Muscle layer of colon (tissue), 2 donors: ENCODE measurements at regions not wholly inside any gene's neighbourhood (a gene's known extent, or its start where the extent isn't known, plus 50 kb on each side); places are given as distances from the start of the nearest gene placed in this dataset.
"Not testable (repeated sequence)": the region's sequence is repeated elsewhere in the genome, so short reads cannot be mapped to it uniquely, and the experiment has no call there.

ENCODE experiments used
- H3K27ac ChIP-seq: one replicate; pipeline ENCODE4 v1.7.0; 2013; ENCODE audit warnings: low read depth, mild to moderate bottlenecking, low read length, moderate library complexity
- H3K27me3 ChIP-seq, 2 donors: one replicate each; pipeline ENCODE4 v1.7.0; 2013; ENCODE audit warnings: low read length in 2 of 2, mild to moderate bottlenecking in 2 of 2; ENCODE audit not compliant: insufficient read depth in 2 of 2, control insufficient read depth in 1 of 2
- H3K36me3 ChIP-seq: one replicate; pipeline ENCODE4 v1.7.0; 2013; ENCODE audit warnings: mild to moderate bottlenecking, low read length; ENCODE audit not compliant: insufficient read depth
- H3K4me1 ChIP-seq: one replicate; pipeline ENCODE4 v1.7.0; 2013; ENCODE audit warnings: mild to moderate bottlenecking, low read length; ENCODE audit not compliant: insufficient read depth
- H3K4me3 ChIP-seq, 2 donors: one replicate each; pipeline ENCODE4 v1.7.0; 2013; ENCODE audit warnings: low read length in 2 of 2, low read depth in 1 of 2, mild to moderate bottlenecking in 1 of 2, moderate library complexity in 1 of 2
- H3K9ac ChIP-seq: one replicate; pipeline ENCODE4 v1.7.0; 2013; ENCODE audit warnings: low read length
- H3K9me3 ChIP-seq: one replicate; pipeline ENCODE4 v1.7.0; 2013; ENCODE audit warnings: mild to moderate bottlenecking, low read length
- donor health status: abdominal sarcoma.
- donor health status: Adenocarcinoma of cecum.

DNA sequence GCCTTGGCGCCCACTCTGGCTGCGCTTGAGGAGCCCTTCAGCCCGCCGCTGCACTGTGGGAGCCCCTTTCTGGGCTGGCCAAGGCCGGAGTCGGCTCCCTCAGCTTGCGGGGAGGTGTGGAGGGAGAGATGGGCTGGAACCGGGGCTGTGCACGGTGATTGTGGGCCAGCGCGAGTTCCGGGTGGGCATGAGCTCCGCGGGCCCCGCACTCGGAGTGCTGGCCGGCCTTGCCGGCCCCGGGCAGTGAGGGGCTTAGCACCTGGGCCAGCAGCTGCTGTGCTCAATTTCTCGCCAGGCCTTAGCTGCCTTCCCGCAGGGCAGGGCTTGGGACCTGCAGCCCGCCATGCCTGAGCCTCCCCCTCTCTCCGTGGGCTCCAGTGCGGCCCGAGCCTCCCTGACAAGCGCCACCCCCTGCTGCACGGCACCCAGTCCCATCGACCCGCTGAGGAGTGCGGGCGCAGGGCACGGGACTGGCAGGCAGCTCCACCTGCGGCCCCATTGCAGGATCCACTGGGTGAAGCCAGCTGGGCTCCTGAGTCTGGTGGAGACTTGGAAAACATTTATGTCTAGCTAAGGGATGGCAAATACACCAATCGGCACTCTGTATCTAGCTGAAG, 643.6 kb upstream of the CPEB2 start:
- not testable (repeated sequence) for H3K27me3 ChIP-seq, H3K27ac ChIP-seq, H3K9me3 ChIP-seq, H3K4me1 ChIP-seq, H3K4me3 ChIP-seq, H3K36me3 ChIP-seq, H3K9ac ChIP-seq

DNA sequence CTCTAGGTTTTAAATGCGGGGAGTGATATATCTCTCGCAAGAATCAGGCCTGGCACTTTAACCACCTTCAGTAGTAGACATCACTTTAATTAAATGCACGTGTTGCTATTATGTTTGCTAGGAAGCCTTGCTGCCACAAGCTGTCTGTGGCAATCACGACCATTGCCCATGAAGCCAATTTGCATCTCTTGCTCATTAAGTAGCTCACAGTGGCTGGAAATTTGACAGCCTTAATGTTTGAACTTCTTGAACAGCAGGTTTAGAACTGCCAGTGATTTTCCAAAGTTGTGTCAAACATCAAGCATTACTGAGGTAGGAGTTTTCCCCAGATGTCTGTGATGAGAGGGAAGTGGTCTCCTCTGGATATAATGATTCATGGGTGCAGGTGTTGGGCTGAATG, 642.3 kb upstream of the CPEB2 start:
- Histone ChIP-seq H3K9ac (no peak overlapping the region), H3K36me3 (no peaks in the 10 kb centered on the region), H3K27me3 (no peaks in the 10 kb centered on the region), H3K4me1 (no peaks in the 10 kb centered on the region), H3K27ac (no peak overlapping the region), H3K4me3 (no peak overlapping the region), H3K9me3 (no peaks in the 10 kb centered on the region)

DNA sequence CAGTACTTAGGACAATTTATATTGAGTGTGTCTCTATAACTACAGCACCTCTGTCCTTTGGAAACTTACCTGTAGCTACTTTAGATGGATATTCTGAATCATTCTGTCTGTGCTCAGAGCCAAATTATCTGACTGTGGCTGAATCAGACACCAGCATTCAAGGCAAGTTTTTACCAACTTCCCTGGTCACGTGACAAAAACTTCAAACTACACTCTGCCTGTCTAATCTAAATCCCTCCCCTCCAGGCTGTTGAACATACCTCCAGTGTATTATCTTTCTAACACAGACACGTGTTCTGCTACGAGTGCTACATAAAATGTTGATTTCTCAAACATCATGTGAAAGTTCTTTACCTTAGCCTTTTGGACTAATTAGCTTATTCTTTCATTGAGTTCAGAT, 641.2 kb upstream of the CPEB2 start:
- H3K27ac ChIP-seq = no peak overlapping the region

DNA sequence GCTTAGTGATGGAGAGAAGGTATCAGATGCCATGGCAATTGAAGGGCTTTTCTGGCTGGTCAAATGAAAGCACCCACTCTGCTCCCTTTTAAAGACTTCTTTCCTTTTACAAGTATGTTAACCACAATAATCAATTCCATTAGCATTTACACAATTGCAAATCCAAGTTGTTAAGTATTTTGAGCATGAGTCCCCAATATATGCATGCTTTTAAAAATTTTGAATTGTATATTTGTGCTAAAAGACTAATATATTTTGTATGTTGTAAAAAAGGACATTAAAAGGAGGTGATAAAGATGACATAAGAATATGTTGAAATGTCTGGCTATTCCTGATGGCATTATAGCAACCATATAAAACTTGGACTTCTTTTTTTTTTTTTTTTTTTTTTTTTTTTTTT, 639.9 kb upstream of the CPEB2 start:
- H3K4me1 ChIP-seq = no peaks in the 10 kb centered on the region
- H3K9me3 ChIP-seq = no peaks in the 10 kb centered on the region
- H3K36me3 ChIP-seq = no peaks in the 10 kb centered on the region

More for the DNA sequence above, 641.2 kb upstream of the CPEB2 start:
- H3K4me1 ChIP-seq = no peaks in the 10 kb centered on the region
- no peak overlapping the region for H3K4me3 ChIP-seq
- no peaks in the 10 kb centered on the region for H3K9me3 ChIP-seq
- no peaks in the 10 kb centered on the region for H3K36me3 ChIP-seq
- H3K9ac ChIP-seq = no peak overlapping the region
- no peaks in the 10 kb centered on the region for H3K27me3 ChIP-seq

DNA sequence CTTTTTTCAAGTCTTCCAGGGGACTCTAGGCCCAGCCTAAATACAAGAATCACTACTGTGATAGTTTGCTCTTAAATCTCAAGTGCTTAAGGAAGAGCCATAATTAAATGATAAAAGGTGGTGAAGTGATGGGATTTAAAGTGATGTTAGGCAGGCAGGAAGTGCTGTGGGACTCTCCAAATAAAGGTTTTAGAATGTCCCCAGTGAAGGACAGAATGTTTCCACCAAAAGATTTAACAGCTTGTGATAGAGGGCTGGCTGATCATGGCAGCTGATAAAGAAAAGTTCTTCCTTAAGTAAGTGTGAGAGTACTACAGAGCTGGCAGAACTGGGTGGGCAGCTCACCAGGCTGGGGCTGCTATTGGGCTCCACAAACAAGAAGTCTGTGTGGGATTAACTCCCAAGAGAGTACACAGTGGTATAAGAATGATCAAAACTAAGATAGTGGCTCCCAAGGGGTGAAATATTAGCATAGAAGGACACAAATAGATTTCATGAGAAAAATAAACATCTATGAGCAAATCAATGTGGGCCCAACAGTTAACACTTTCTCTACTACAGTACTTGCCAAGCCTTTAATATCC, 637.2 kb upstream of the CPEB2 start:
- H3K27ac ChIP-seq = no peak overlapping the region
- H3K36me3 ChIP-seq = no peaks in the 10 kb centered on the region
- no peaks in the 10 kb centered on the region for H3K9me3 ChIP-seq
- no peak overlapping the region for H3K9ac ChIP-seq
- H3K4me3 ChIP-seq = no peak overlapping the region
- H3K27me3 ChIP-seq = no peaks in the 10 kb centered on the region
- H3K4me1 ChIP-seq = no peaks in the 10 kb centered on the region

More for the DNA sequence above, 639.9 kb upstream of the CPEB2 start:
- H3K9ac ChIP-seq = no peak overlapping the region
- H3K4me3 ChIP-seq = no peak overlapping the region
- no peaks in the 10 kb centered on the region for H3K27me3 ChIP-seq
- H3K27ac ChIP-seq = no peak overlapping the region

DNA sequence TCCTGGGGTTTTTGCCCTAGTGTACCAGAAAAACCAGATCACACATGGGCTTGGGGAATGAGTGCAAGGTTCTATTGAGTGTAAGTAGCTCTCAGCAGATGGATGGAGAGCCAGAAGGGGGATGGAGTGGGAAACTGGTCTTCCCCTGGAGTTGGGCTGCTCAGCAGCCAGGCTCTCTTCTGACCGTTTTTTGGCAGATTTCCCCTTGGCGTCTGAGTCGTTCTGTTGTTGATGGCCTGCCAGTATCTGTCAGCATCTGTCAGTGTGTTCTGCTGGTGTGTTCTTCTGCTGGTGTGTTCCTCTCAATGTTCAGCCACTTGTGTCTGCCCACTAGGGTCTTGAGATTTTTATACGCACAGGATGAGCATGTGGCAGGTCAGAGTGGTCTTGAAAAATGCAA, 633.9 kb upstream of the CPEB2 start:
- Histone ChIP-seq H3K36me3 (no peaks in the 10 kb centered on the region), H3K4me3 (no peak overlapping the region), H3K9me3 (no peaks in the 10 kb centered on the region), H3K27ac (no peak overlapping the region), H3K4me1 (no peaks in the 10 kb centered on the region), H3K9ac (no peak overlapping the region), H3K27me3 (no peaks in the 10 kb centered on the region)

DNA sequence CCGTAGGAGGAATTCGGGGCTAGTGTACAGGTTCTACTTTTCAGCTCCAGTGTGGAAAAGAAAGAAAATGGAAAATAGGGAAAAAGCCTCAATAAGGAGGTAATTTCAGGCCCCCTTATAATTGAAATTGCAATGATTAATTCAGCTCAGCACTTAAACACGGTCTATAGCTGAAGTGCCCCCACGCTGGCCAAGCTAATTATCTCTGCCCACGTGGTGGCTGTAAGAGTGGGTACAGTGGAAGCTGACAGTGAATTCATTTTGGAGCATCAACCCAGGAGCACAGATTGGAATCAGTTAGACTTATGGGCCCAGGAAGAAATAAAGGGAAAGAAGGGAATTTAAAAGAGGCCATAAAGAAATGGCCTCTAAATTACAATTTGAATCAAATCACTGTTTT, 631.1 kb upstream of the CPEB2 start:
- Histone ChIP-seq H3K4me1 (no peaks in the 10 kb centered on the region), H3K4me3 (no peak overlapping the region), H3K9ac (no peak overlapping the region), H3K27ac (no peak overlapping the region), H3K9me3 (no peaks in the 10 kb centered on the region), H3K36me3 (no peaks in the 10 kb centered on the region), H3K27me3 (no peaks in the 10 kb centered on the region)

DNA sequence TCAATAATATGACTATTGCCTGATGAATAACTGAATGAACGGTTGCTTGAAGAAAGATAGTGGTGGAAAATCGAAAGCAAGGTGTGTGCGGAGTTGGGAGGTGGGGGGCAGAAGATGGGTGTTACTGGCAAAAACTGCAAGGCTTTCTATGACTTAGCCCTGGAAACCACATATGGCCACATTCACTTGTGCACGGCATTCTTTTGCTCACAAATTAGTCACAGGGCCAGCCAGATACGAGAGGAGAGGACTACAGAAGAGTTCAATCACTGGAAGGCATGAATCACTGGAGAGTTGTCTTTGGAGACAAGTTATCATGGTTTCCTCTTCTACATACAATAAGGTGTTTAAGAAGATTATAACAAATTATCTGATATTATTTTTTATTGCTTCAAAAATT, 626.5 kb upstream of the CPEB2 start:
- Histone ChIP-seq H3K9ac (no peak overlapping the region), H3K4me3 (no peak overlapping the region), H3K36me3 (no peaks in the 10 kb centered on the region), H3K4me1 (no peaks in the 10 kb centered on the region), H3K27me3 (no peaks in the 10 kb centered on the region), H3K27ac (no peak overlapping the region), H3K9me3 (no peaks in the 10 kb centered on the region)

DNA sequence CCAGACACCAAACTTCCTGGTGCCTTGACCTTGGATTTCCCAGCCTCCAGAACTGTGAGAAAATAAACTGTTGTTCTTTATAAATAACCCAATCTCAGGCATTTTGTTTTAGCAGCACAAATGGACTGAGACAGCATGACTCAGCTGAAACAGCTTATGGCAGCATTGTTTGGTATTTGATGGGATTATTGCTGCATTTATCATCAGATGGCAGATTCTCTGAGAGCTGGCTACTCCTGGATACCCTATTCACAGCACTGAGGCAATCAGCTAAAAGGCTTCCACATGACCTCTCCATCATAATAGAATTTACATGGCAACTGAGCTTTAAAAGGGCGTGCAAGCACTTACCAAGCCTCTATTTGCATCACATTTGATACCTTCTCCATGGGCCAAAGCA, 623.1 kb upstream of the CPEB2 start:
- Histone ChIP-seq H3K27me3 (no peaks in the 10 kb centered on the region), H3K4me1 (no peaks in the 10 kb centered on the region), H3K9ac (no peak overlapping the region), H3K9me3 (no peaks in the 10 kb centered on the region), H3K4me3 (no peak overlapping the region), H3K36me3 (no peaks in the 10 kb centered on the region), H3K27ac (no peak overlapping the region)

DNA sequence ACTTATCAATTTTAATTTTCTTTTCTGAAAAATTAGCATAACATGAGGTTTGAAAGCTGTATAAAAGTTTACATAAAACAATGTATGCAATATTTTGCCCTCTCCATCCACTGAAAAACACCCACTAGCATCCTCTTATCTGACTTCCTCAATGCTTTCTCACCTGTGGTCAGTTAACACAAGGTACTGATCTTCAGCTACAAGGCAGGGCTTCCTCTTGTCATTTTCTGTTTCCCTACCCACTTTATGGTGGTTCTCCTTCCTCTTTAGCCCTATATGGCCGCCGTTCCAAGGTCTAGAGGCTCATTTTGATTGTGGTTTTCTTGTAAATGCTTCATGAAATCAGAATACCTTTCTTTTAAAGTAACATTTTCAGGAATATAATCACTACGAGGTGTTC, 618.6 kb upstream of the CPEB2 start:
- H3K4me1 ChIP-seq = no peaks in the 10 kb centered on the region
- H3K4me3 ChIP-seq = no peak overlapping the region
- no peak overlapping the region for H3K27ac ChIP-seq
- H3K27me3 ChIP-seq = no peaks in the 10 kb centered on the region
- no peak overlapping the region for H3K9ac ChIP-seq
- H3K9me3 ChIP-seq = no peaks in the 10 kb centered on the region
- no peaks in the 10 kb centered on the region for H3K36me3 ChIP-seq

DNA sequence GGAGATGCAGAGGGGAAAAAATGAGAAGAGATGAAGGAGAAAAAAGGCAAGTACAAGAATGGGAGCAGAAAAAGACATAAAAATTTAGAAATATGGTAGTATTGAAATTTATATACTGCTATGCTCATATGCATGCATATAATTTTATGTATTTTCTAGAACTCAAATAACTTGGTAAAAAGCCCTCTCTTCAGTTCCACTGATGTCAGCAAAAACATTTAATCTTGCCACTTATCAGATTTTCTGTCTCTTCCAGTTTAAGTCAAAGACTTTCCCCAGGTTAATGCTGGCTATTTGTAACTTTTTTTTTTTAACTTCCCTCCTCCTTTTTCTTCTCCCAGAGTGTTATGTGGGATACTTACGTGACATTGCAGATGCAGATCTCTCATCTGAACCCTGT, 617.5 kb upstream of the CPEB2 start:
- Histone ChIP-seq H3K9me3 (no peaks in the 10 kb centered on the region), H3K4me1 (no peaks in the 10 kb centered on the region), H3K4me3 (no peak overlapping the region), H3K27ac (no peak overlapping the region), H3K27me3 (no peaks in the 10 kb centered on the region), H3K9ac (no peak overlapping the region), H3K36me3 (no peaks in the 10 kb centered on the region)

DNA sequence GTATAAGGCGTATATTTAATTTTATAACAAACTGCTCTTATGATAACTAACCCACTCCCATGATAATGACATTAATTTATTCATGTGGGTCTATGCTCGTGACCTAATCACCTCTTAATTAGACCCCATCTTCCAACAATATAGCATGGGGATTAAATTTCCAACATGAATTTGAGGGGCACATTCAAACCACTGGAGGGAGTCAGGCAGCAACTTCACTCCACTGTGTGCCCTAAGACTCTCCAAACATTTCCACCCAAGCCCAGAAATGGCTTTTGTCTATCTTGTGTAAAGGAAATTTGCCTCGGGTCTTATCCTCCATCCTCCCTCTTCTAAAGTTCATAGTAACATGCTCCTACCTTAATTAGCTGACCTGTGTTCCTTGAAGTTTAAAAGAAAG, 616.1 kb upstream of the CPEB2 start:
- no peak overlapping the region for H3K27ac ChIP-seq
- no peaks in the 10 kb centered on the region for H3K9me3 ChIP-seq
- H3K4me3 ChIP-seq = no peak overlapping the region
- no peaks in the 10 kb centered on the region for H3K36me3 ChIP-seq
- H3K4me1 ChIP-seq = no peaks in the 10 kb centered on the region
- no peaks in the 10 kb centered on the region for H3K27me3 ChIP-seq
- no peak overlapping the region for H3K9ac ChIP-seq
